Large intestine (tissue), 3 donors: ENCODE measurements at regions not wholly inside any gene's neighbourhood (a gene's known extent, or its start where the extent isn't known, plus 50 kb on each side); places are given as distances from the start of the nearest gene placed in this dataset.
"Not testable (repeated sequence)": the region's sequence is repeated elsewhere in the genome, so short reads cannot be mapped to it uniquely, and the experiment has no call there.

Experiments
- DNase-seq, 2 donors: peaks; one replicate each; pipeline versions ENCODE4 v3.0.0 to v3.0.0-alpha.2; 2013
- H3K27ac ChIP-seq: one replicate; pipeline ENCODE4 v1.5.1; 2013; ENCODE audit warnings: low read length
- H3K27me3 ChIP-seq: 2 replicates; pipeline ENCODE4 v1.6.1; 2013; ENCODE audit warnings: low read length; ENCODE audit not compliant: control insufficient read depth, insufficient read depth
- H3K36me3 ChIP-seq: 2 replicates; pipeline ENCODE4 v1.6.1; 2013; ENCODE audit warnings: low read length; ENCODE audit not compliant: control insufficient read depth, insufficient read depth
- H3K4me1 ChIP-seq: one replicate; pipeline ENCODE4 v1.6.1; 2013; ENCODE audit warnings: low read length; ENCODE audit not compliant: control insufficient read depth, insufficient read depth
- H3K4me3 ChIP-seq: one replicate; pipeline ENCODE4 v1.5.1; 2013; ENCODE audit warnings: low read length
- H3K9me3 ChIP-seq: one replicate; pipeline ENCODE4 v1.6.1; 2013; ENCODE audit warnings: mild to moderate bottlenecking, low read depth, low read length, moderate library complexity; ENCODE audit not compliant: control insufficient read depth
- WGBS: methylation state at CpG from one replicate; pipeline ENCODE4 v1.1.5; 2013; ENCODE audit warnings: low lambda C conversion rate; ENCODE audit not compliant: insufficient coverage; 5-methylcytosine and 5-hydroxymethylcytosine counted together

GRCh38 chr16:29342937-29343336, 63.6 kb downstream of the NPIPB11 start:
- H3K27me3 ChIP-seq, H3K9me3 ChIP-seq, H3K4me3 ChIP-seq, DNase-seq, H3K4me1 ChIP-seq, H3K36me3 ChIP-seq, H3K27ac ChIP-seq: not testable (repeated sequence)
- WGBS: no CpG with 5 or more reads among the region's 4 CpGs

- not testable (repeated sequence) for H3K4me3 ChIP-seq, H3K36me3 ChIP-seq, H3K4me1 ChIP-seq, H3K27me3 ChIP-seq, H3K27ac ChIP-seq, DNase-seq, H3K9me3 ChIP-seq
- WGBS: no CpG with 5 or more reads among the region's 9 CpGs
These were observed 65.6 kb downstream of the NPIPB11 start for GRCh38 chr16:29340779-29341438.

- not testable (repeated sequence) for H3K4me1 ChIP-seq, DNase-seq
These were observed 66.3 kb downstream of the NPIPB11 start for GRCh38 chr16:29340235-29340634.

GRCh38 chr16:29338821-29339700, 67.5 kb downstream of the NPIPB11 start:
- not testable (repeated sequence) for H3K4me3 ChIP-seq, DNase-seq, H3K4me1 ChIP-seq, H3K36me3 ChIP-seq, H3K27me3 ChIP-seq, H3K9me3 ChIP-seq, H3K27ac ChIP-seq
- no CpG with 5 or more reads among the region's 18 CpGs for WGBS

More at GRCh38 chr16:29340235-29340634, 66.3 kb downstream of the NPIPB11 start:
- H3K9me3 ChIP-seq, H3K27ac ChIP-seq, H3K4me3 ChIP-seq, H3K36me3 ChIP-seq, H3K27me3 ChIP-seq: not testable (repeated sequence)
- WGBS: no CpG with 5 or more reads among the region's 3 CpGs

- H3K4me1 ChIP-seq, H3K36me3 ChIP-seq, H3K27me3 ChIP-seq, H3K9me3 ChIP-seq, DNase-seq, H3K4me3 ChIP-seq, H3K27ac ChIP-seq: not testable (repeated sequence)
- WGBS: 87% methylated on average over 3 of the region's 18 CpGs
These were observed 69.1 kb downstream of the NPIPB11 start for GRCh38 chr16:29337385-29337901.

- not testable (repeated sequence) for H3K4me1 ChIP-seq, H3K4me3 ChIP-seq, H3K9me3 ChIP-seq, H3K36me3 ChIP-seq, H3K27me3 ChIP-seq, H3K27ac ChIP-seq, DNase-seq
- WGBS: no CpG with 5 or more reads among the region's 10 CpGs
These were observed 71.0 kb downstream of the NPIPB11 start for GRCh38 chr16:29335549-29335846.

GRCh38 chr16:29334776-29335548, 71.5 kb downstream of the NPIPB11 start:
- H3K27ac ChIP-seq, H3K9me3 ChIP-seq, H3K4me1 ChIP-seq, DNase-seq, H3K27me3 ChIP-seq, H3K36me3 ChIP-seq, H3K4me3 ChIP-seq: not testable (repeated sequence)
- no CpG with 5 or more reads among the region's 17 CpGs for WGBS

GRCh38 chr16:29333492-29334097, 72.9 kb downstream of the NPIPB11 start:
- H3K36me3 ChIP-seq, H3K4me1 ChIP-seq, DNase-seq, H3K4me3 ChIP-seq, H3K27me3 ChIP-seq, H3K9me3 ChIP-seq, H3K27ac ChIP-seq: not testable (repeated sequence)
- WGBS: no CpG with 5 or more reads among the region's 20 CpGs

- H3K4me3 ChIP-seq, H3K36me3 ChIP-seq, H3K9me3 ChIP-seq, H3K27ac ChIP-seq, DNase-seq, H3K27me3 ChIP-seq, H3K4me1 ChIP-seq: not testable (repeated sequence)
- WGBS: no CpG with 5 or more reads among the region's 5 CpGs
These were observed 75.9 kb downstream of the NPIPB11 start for GRCh38 chr16:29330623-29331022.

GRCh38 chr16:29328528-29328927, 78.0 kb downstream of the NPIPB11 start:
- WGBS: no CpG with 5 or more reads among the region's 11 CpGs
- not testable (repeated sequence) for H3K4me1 ChIP-seq, H3K9me3 ChIP-seq, H3K27ac ChIP-seq, H3K27me3 ChIP-seq, H3K4me3 ChIP-seq, DNase-seq, H3K36me3 ChIP-seq
